Stimulated activated naive CD8-positive, alpha-beta T cell treated with anti-CD3 and anti-CD28 coated beads, Interleukin-15, Interleukin-2, amounts not matched to agents 100 U/mL and 50 U/mL, for 24 hours (primary cell): ENCODE measurements at regions not wholly inside any gene's neighbourhood (a gene's known extent, or its start where the extent isn't known, plus 50 kb on each side); places are given as distances from the start of the nearest gene placed in this dataset.

ENCODE experiments used
- ATAC-seq: fragments of 150-1000 bp; cut with Tn5 transposase; one replicate; pipeline ENCODE4 v1.10.0; 2021
- DNase-seq: peaks from one replicate; pipeline ENCODE4 v3.0.0; 2021

GRCh38 chr11:80515097-80515496 lies 1074.3 kb upstream of the TENM4 start:
- no peak for ATAC-seq
- no peak for DNase-seq

GRCh38 chr11:80512491-80512890 lies 1071.7 kb upstream of the TENM4 start:
- ATAC-seq (no peak), DNase-seq (no peak)

- no peak for DNase-seq
- ATAC-seq = no peak
These were observed 1064.9 kb upstream of the TENM4 start for GRCh38 chr11:80505771-80506170.

- DNase-seq = no peak
- ATAC-seq = no peak
These were observed 1063.2 kb upstream of the TENM4 start for GRCh38 chr11:80503990-80504389.

GRCh38 chr11:80502511-80502910 lies 1061.7 kb upstream of the TENM4 start:
- ATAC-seq (no peak), DNase-seq (no peak)

- no peak for ATAC-seq
- no peak for DNase-seq
These were observed 1054.3 kb upstream of the TENM4 start for GRCh38 chr11:80495116-80495515.

GRCh38 chr11:80487952-80488351 lies 1047.1 kb upstream of the TENM4 start:
- ATAC-seq (no peak), DNase-seq (no peak)

GRCh38 chr11:80486678-80487077 lies 1045.8 kb upstream of the TENM4 start:
- ATAC-seq = no peak
- no peak for DNase-seq

- ATAC-seq (no peak), DNase-seq (no peak)
These were observed 1036.3 kb upstream of the TENM4 start for GRCh38 chr11:80477178-80477577.

GRCh38 chr11:80473562-80473961 lies 1032.7 kb upstream of the TENM4 start:
- ATAC-seq = no peak

GRCh38 chr11:80469871-80470270 lies 1029.0 kb upstream of the TENM4 start:
- no peak for ATAC-seq

More at GRCh38 chr11:80473562-80473961, 1032.7 kb upstream of the TENM4 start:
- DNase-seq = no peak

GRCh38 chr11:80466570-80466969 lies 1025.7 kb upstream of the TENM4 start:
- DNase-seq (no peak), ATAC-seq (no peak)

More at GRCh38 chr11:80469871-80470270, 1029.0 kb upstream of the TENM4 start:
- no peak for DNase-seq

GRCh38 chr11:80462211-80462610 lies 1021.4 kb upstream of the TENM4 start:
- ATAC-seq (no peak), DNase-seq (no peak)

- no peak for ATAC-seq
These were observed 1017.5 kb upstream of the TENM4 start for GRCh38 chr11:80458376-80458775.

GRCh38 chr11:80457823-80458222 lies 1017.0 kb upstream of the TENM4 start:
- no peak for DNase-seq
- no peak for ATAC-seq

More at GRCh38 chr11:80458376-80458775, 1017.5 kb upstream of the TENM4 start:
- no peak for DNase-seq

- DNase-seq = no peak
- no peak for ATAC-seq
These were observed 1015.0 kb upstream of the TENM4 start for GRCh38 chr11:80455818-80456217.

GRCh38 chr11:80451105-80451504 lies 1010.3 kb upstream of the TENM4 start:
- DNase-seq = no peak
- no peak for ATAC-seq

GRCh38 chr11:80448709-80449108 lies 1007.9 kb upstream of the TENM4 start:
- ATAC-seq = no peak

GRCh38 chr11:80443177-80443576 lies 1002.3 kb upstream of the TENM4 start:
- ATAC-seq (no peak), DNase-seq (no peak)

More at GRCh38 chr11:80448709-80449108, 1007.9 kb upstream of the TENM4 start:
- no peak for DNase-seq

- ATAC-seq = no peak
- DNase-seq = no peak
These were observed 1001.0 kb upstream of the TENM4 start for GRCh38 chr11:80441821-80442220.

GRCh38 chr11:80440835-80441234 lies 1000.0 kb upstream of the TENM4 start:
- DNase-seq (no peak), ATAC-seq (no peak)

GRCh38 chr11:80436547-80436946 lies 995.7 kb upstream of the TENM4 start:
- ATAC-seq (no peak), DNase-seq (no peak)

GRCh38 chr11:80435345-80435744 lies 994.5 kb upstream of the TENM4 start:
- ATAC-seq = no peak
- no peak for DNase-seq

GRCh38 chr11:80432057-80432456 lies 991.2 kb upstream of the TENM4 start:
- no peak for ATAC-seq
- no peak for DNase-seq
